Medulla oblongata (tissue), 1 donor: ENCODE measurements at regions not wholly inside any gene's neighbourhood (a gene's known extent, or its start where the extent isn't known, plus 50 kb on each side); places are given as distances from the start of the nearest gene placed in this dataset.
"Not testable (repeated sequence)": the region's sequence is repeated elsewhere in the genome, so short reads cannot be mapped to it uniquely, and the experiment has no call there.

Source experiments
- DNase-seq: peaks from one replicate; pipeline ENCODE4 v3.0.0-alpha.2; 2015; ENCODE audit errors: extremely low spot score

- DNase-seq, result no peak
These were observed 138.6 kb downstream of the CEBPB start for GRCh38 chr20:50328996-50329898.

- no peak for DNase-seq
These were observed 139.4 kb downstream of the CEBPB start for GRCh38 chr20:50329981-50330503.

GRCh38 chr20:50330504-50331313 lies 140.1 kb downstream of the CEBPB start:
- DNase-seq, result peak; percentile 43

GRCh38 chr20:50331469-50332363 lies 141.1 kb downstream of the CEBPB start:
- DNase-seq, result no peak

GRCh38 chr20:50332491-50332980 lies 141.9 kb downstream of the CEBPB start:
- DNase-seq, result no peak

- no peak for DNase-seq
These were observed 142.6 kb downstream of the CEBPB start for GRCh38 chr20:50333131-50333670.

GRCh38 chr20:50333812-50334211 lies 143.2 kb downstream of the CEBPB start:
- DNase-seq, result no peak

GRCh38 chr20:50334512-50334911 lies 143.9 kb downstream of the CEBPB start:
- DNase-seq, result not testable (repeated sequence)

GRCh38 chr20:50335105-50335504 lies 144.5 kb downstream of the CEBPB start:
- peak; percentile 52 for DNase-seq

GRCh38 chr20:50335866-50336265 lies 145.2 kb downstream of the CEBPB start:
- DNase-seq, result no peak

GRCh38 chr20:50336661-50337060 lies 146.0 kb downstream of the CEBPB start:
- DNase-seq, result no peak

- DNase-seq, result no peak
These were observed 147.2 kb downstream of the CEBPB start for GRCh38 chr20:50337521-50338466.

GRCh38 chr20:50338479-50339391 lies 148.1 kb downstream of the CEBPB start:
- peak; percentile 71 for DNase-seq

- peak; percentile 49 for DNase-seq
These were observed 148.9 kb downstream of the CEBPB start for GRCh38 chr20:50339466-50339901.

- DNase-seq, result no peak
These were observed 149.9 kb downstream of the CEBPB start for GRCh38 chr20:50340541-50340940.

GRCh38 chr20:50341050-50341449 lies 150.4 kb downstream of the CEBPB start:
- DNase-seq, result no peak

GRCh38 chr20:50341880-50342637 lies 151.4 kb downstream of the CEBPB start:
- DNase-seq, result no peak

GRCh38 chr20:50342638-50343102 lies 152.0 kb downstream of the CEBPB start:
- DNase-seq, result no peak
